ENCODE measurements at regions not wholly inside any gene's neighbourhood (a gene's known extent, or its start where the extent isn't known, plus 50 kb on each side); places are given as distances from the start of the nearest gene placed in this dataset.
"Not testable (repeated sequence)": the region's sequence is repeated elsewhere in the genome, so short reads cannot be mapped to it uniquely, and the experiment has no call there.

DNA sequence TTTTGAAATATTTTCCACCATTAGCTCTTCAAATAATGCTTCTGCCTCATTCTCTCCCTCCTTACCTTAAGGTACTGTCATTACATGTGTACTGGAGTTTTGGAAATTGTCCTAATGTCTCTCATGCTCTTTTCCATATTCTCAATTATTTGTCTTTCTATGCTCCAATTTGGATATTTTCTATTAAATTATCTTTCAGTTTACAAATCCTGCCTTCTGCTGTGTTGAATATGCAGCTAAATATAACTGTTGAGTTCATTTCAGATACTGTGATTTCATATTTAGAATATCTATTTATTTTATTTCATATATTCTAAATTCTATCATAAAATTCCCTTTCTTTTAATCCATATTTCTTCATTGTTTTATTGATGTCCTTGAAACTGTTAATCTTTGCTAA lies 388.0 kb upstream of the CDIN1 start:
- Histone ChIP-seq H3K79me2 (ENCODE audit: control insufficient read depth, insufficient read depth, low read length, unreplicated experiment) (no peaks in the 10 kb centered on the region), H3K27ac (ENCODE audit: low read depth, low read length) (no peak overlapping the region), H3K4me1 (ENCODE audit: control insufficient read depth, insufficient read depth, low read length, unreplicated experiment) (peaks cover 6% of the 10 kb centered on the region), H2AFZ (ENCODE audit: low read length, unreplicated experiment) (no peak overlapping the region), H3K36me3 (ENCODE audit: insufficient read depth, low read length) (no peaks in the 10 kb centered on the region), H3K4me3 (ENCODE audit: low read depth, low read length) (no peak overlapping the region), H3K27me3 (ENCODE audit: insufficient read depth, low read length) (no peaks in the 10 kb centered on the region)

DNA sequence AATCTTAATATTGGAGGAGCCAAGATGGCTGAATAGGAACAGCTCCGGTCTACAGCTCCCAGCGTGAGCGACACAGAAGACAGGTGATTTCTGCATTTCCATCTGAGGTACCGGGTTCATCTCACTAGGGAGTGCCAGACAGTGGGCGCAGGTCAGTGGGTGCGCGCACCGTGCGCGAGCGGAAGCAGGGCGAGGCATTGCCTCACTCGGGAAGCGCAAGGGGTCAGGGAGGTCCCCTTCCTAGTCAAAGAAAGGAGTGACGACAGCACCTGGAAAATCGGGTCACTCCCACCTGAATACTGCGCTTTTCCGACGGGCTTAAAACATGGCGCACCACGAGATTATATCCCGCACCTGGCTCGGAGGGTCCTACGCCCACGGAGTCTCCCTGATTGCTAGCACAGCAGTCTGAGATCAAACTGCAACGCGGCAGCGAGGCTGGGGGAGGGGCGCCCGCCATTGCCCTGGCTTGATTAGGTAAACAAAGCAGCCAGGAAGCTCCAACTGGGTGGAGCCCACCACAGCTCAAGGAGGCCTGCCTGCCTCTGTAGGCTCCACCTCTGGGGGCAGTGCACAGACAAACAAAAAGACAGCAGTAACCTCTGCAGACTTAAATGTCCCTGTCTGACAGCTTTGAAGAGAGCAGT lies 383.9 kb upstream of the CDIN1 start:
- not testable (repeated sequence) for H3K4me3 ChIP-seq (ENCODE audit: low read depth, low read length); H2AFZ ChIP-seq (ENCODE audit: low read length, unreplicated experiment); H3K4me1 ChIP-seq (ENCODE audit: control insufficient read depth, insufficient read depth, low read length, unreplicated experiment); H3K27me3 ChIP-seq (ENCODE audit: insufficient read depth, low read length); H3K36me3 ChIP-seq (ENCODE audit: insufficient read depth, low read length); H3K79me2 ChIP-seq (ENCODE audit: control insufficient read depth, insufficient read depth, low read length, unreplicated experiment); H3K27ac ChIP-seq (ENCODE audit: low read depth, low read length)

DNA sequence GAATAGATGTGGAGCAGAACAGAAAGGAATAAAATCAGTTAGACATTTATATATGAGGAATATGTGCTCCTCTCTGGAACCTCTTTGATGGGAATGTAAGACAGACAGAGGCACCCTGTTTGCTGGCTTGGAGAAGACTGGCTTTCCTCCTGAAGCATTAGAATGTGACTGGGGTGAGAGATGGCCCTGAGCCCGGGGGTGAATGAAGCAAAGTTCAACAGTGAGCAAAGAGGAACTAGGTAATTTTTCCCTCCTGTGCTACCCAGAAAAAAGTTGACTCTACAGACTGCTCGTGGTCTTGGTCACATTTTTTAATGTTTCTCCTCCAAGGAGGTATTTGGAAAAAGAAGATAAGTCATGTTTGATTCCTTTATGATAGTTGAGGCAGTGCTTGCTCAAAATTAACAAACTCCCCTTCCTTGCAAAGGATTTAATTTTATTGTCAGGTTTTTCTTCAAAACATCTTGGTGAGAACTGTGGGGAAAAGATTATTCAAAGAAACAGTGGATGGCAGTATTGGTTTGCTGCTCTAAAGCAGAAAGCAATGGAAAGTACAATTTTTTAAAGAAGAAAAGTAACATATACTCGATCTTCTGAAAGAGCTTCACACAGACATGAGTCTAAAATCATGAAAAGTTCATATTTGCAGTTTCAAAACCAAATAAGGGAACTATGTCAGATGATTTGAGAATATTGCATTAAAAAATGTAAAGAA lies 370.4 kb upstream of the CDIN1 start:
- H3K79me2 ChIP-seq (ENCODE audit: control insufficient read depth, insufficient read depth, low read length, unreplicated experiment): no peaks in the 10 kb centered on the region
- peaks cover 4% of the 10 kb centered on the region for H3K4me1 ChIP-seq (ENCODE audit: control insufficient read depth, insufficient read depth, low read length, unreplicated experiment)
- H3K27me3 ChIP-seq (ENCODE audit: insufficient read depth, low read length): no peaks in the 10 kb centered on the region
- H3K36me3 ChIP-seq (ENCODE audit: insufficient read depth, low read length): no peaks in the 10 kb centered on the region
- no peak overlapping the region for H3K27ac ChIP-seq (ENCODE audit: low read depth, low read length)
- no peak overlapping the region for H2AFZ ChIP-seq (ENCODE audit: low read length, unreplicated experiment)
- H3K4me3 ChIP-seq (ENCODE audit: low read depth, low read length): no peak overlapping the region

DNA sequence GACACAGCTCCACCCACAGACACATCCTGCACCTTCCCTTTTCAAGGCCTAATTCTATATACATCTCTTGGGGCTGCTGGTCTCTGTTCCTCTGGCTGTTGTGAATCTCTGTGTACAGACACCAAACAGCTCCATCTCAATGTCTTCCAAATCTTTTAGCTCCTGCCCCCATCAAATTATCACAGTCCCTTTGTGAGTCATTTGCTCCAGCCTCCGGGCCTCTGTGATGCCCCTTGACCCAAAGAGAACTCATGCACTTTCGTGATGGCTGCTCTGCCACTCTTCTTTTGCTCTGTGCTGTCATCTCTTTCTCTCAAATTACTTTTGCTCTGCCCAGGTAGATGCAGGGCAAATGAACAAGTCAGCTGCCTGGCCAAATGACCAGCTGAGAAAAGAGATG lies 369.0 kb upstream of the CDIN1 start:
- Histone ChIP-seq H3K36me3 (ENCODE audit: insufficient read depth, low read length) (no peaks in the 10 kb centered on the region), H3K4me1 (ENCODE audit: control insufficient read depth, insufficient read depth, low read length, unreplicated experiment) (peaks cover 4% of the 10 kb centered on the region), H3K79me2 (ENCODE audit: control insufficient read depth, insufficient read depth, low read length, unreplicated experiment) (no peaks in the 10 kb centered on the region), H3K27ac (ENCODE audit: low read depth, low read length) (no peak overlapping the region), H2AFZ (ENCODE audit: low read length, unreplicated experiment) (peak overlapping the region; percentile 2), H3K27me3 (ENCODE audit: insufficient read depth, low read length) (no peaks in the 10 kb centered on the region), H3K4me3 (ENCODE audit: low read depth, low read length) (no peak overlapping the region)

DNA sequence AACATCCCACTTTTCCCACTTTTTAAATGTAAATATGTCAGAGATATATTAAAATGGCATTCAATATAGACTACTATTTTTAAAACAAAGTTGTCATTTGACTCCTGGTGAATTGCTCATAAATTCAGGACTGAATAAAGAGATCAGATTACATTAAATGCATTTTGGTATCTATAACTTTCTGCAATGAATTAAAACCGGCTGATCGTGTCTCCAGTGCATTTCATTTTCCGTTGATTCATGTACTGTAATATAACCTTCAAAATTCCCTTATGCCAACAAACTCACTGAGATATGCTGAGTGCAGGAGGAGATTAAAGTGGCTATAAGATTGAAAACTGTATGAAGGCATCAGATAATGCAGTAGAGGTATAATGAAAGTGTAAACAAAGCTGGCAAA lies 361.1 kb upstream of the CDIN1 start:
- Histone ChIP-seq H3K27me3 (ENCODE audit: insufficient read depth, low read length) (no peaks in the 10 kb centered on the region), H3K4me3 (ENCODE audit: low read depth, low read length) (no peak overlapping the region), H2AFZ (ENCODE audit: low read length, unreplicated experiment) (no peak overlapping the region), H3K79me2 (ENCODE audit: control insufficient read depth, insufficient read depth, low read length, unreplicated experiment) (no peaks in the 10 kb centered on the region), H3K4me1 (ENCODE audit: control insufficient read depth, insufficient read depth, low read length, unreplicated experiment) (no peaks in the 10 kb centered on the region), H3K27ac (ENCODE audit: low read depth, low read length) (no peak overlapping the region), H3K36me3 (ENCODE audit: insufficient read depth, low read length) (no peaks in the 10 kb centered on the region)

- Histone ChIP-seq H3K27ac (ENCODE audit: low read depth, low read length) (no peak overlapping the region), H3K27me3 (ENCODE audit: insufficient read depth, low read length) (no peaks in the 10 kb centered on the region), H3K4me3 (ENCODE audit: low read depth, low read length) (no peak overlapping the region), H3K36me3 (ENCODE audit: insufficient read depth, low read length) (no peaks in the 10 kb centered on the region), H3K79me2 (ENCODE audit: control insufficient read depth, insufficient read depth, low read length, unreplicated experiment) (no peaks in the 10 kb centered on the region), H3K4me1 (ENCODE audit: control insufficient read depth, insufficient read depth, low read length, unreplicated experiment) (no peaks in the 10 kb centered on the region), H2AFZ (ENCODE audit: low read length, unreplicated experiment) (no peak overlapping the region)
These were observed 360.4 kb upstream of the CDIN1 start for GRCh38 chr15:36218991-36219390.

DNA sequence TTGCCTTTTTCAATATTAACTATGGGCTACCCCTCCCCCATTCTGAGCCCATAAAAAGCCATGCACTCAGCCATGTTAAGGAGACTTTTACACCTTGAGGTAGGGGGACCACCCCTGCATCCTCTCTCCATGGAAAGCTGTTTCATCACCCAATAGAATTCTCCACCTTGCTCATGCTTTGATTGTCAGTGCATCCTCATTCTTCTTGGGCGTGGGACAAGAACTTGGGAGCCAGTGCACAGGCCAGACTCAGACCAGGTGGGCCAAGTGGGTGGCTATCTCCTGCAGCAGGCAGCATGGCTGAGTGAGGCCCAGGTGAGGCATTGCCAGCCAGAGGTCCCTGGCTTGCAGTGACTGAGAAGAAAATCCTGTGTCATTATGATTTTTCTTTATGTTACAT lies 357.4 kb upstream of the CDIN1 start:
- Histone ChIP-seq H3K27ac (ENCODE audit: low read depth, low read length) (no peak overlapping the region), H2AFZ (ENCODE audit: low read length, unreplicated experiment) (no peak overlapping the region), H3K79me2 (ENCODE audit: control insufficient read depth, insufficient read depth, low read length, unreplicated experiment) (no peaks in the 10 kb centered on the region), H3K4me3 (ENCODE audit: low read depth, low read length) (no peak overlapping the region), H3K27me3 (ENCODE audit: insufficient read depth, low read length) (no peaks in the 10 kb centered on the region), H3K36me3 (ENCODE audit: insufficient read depth, low read length) (no peaks in the 10 kb centered on the region), H3K4me1 (ENCODE audit: control insufficient read depth, insufficient read depth, low read length, unreplicated experiment) (no peaks in the 10 kb centered on the region)

- Histone ChIP-seq H3K36me3 (ENCODE audit: insufficient read depth, low read length) (no peaks in the 10 kb centered on the region), H3K27me3 (ENCODE audit: insufficient read depth, low read length) (no peaks in the 10 kb centered on the region), H3K79me2 (ENCODE audit: control insufficient read depth, insufficient read depth, low read length, unreplicated experiment) (no peaks in the 10 kb centered on the region), H2AFZ (ENCODE audit: low read length, unreplicated experiment) (no peak overlapping the region), H3K27ac (ENCODE audit: low read depth, low read length) (no peak overlapping the region), H3K4me3 (ENCODE audit: low read depth, low read length) (no peak overlapping the region), H3K4me1 (ENCODE audit: control insufficient read depth, insufficient read depth, low read length, unreplicated experiment) (no peaks in the 10 kb centered on the region)
These were observed 348.6 kb upstream of the CDIN1 start for GRCh38 chr15:36230776-36231175.

DNA sequence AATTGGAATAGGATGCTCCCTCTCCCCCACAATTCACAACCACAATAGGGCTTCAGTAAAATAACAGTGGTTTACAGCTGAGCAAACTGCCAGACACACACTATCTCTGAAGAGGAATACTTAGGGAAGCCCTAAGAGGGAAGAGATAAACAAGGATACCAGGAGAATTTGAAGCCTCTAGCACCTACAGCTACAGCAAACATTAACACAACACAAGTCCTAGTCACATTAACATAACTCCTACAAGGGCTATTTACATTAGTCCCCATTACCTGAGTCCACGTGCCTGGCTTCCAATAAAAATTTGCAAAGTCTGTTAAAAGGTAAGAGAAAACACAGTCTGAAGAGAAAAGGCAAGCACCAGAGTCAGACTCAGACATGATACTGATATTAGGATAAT lies 346.9 kb upstream of the CDIN1 start:
- no peaks in the 10 kb centered on the region for H3K27me3 ChIP-seq (ENCODE audit: insufficient read depth, low read length)
- H3K4me3 ChIP-seq (ENCODE audit: low read depth, low read length): no peak overlapping the region
- no peak overlapping the region for H3K27ac ChIP-seq (ENCODE audit: low read depth, low read length)
- H3K79me2 ChIP-seq (ENCODE audit: control insufficient read depth, insufficient read depth, low read length, unreplicated experiment): no peaks in the 10 kb centered on the region
- no peak overlapping the region for H2AFZ ChIP-seq (ENCODE audit: low read length, unreplicated experiment)
- no peaks in the 10 kb centered on the region for H3K4me1 ChIP-seq (ENCODE audit: control insufficient read depth, insufficient read depth, low read length, unreplicated experiment)
- no peaks in the 10 kb centered on the region for H3K36me3 ChIP-seq (ENCODE audit: insufficient read depth, low read length)

- Histone ChIP-seq H3K27ac (ENCODE audit: low read depth, low read length) (no peak overlapping the region), H2AFZ (ENCODE audit: low read length, unreplicated experiment) (no peak overlapping the region), H3K79me2 (ENCODE audit: control insufficient read depth, insufficient read depth, low read length, unreplicated experiment) (no peaks in the 10 kb centered on the region), H3K36me3 (ENCODE audit: insufficient read depth, low read length) (no peaks in the 10 kb centered on the region), H3K4me3 (ENCODE audit: low read depth, low read length) (no peak overlapping the region), H3K27me3 (ENCODE audit: insufficient read depth, low read length) (no peaks in the 10 kb centered on the region), H3K4me1 (ENCODE audit: control insufficient read depth, insufficient read depth, low read length, unreplicated experiment) (peaks cover 3% of the 10 kb centered on the region)
These were observed 344.7 kb upstream of the CDIN1 start for GRCh38 chr15:36234743-36235142.

GRCh38 chr15:36235173-36235572 lies 344.3 kb upstream of the CDIN1 start:
- H3K27ac ChIP-seq (ENCODE audit: low read depth, low read length): no peak overlapping the region
- H3K4me3 ChIP-seq (ENCODE audit: low read depth, low read length): no peak overlapping the region
- H3K36me3 ChIP-seq (ENCODE audit: insufficient read depth, low read length): no peaks in the 10 kb centered on the region
- no peaks in the 10 kb centered on the region for H3K27me3 ChIP-seq (ENCODE audit: insufficient read depth, low read length)
- H2AFZ ChIP-seq (ENCODE audit: low read length, unreplicated experiment): no peak overlapping the region
- no peaks in the 10 kb centered on the region for H3K79me2 ChIP-seq (ENCODE audit: control insufficient read depth, insufficient read depth, low read length, unreplicated experiment)
- peaks cover 3% of the 10 kb centered on the region for H3K4me1 ChIP-seq (ENCODE audit: control insufficient read depth, insufficient read depth, low read length, unreplicated experiment)
